GM19035 (cell line): ENCODE measurements at regions not wholly inside any gene's neighbourhood (a gene's known extent, or its start where the extent isn't known, plus 50 kb on each side); places are given as distances from the start of the nearest gene placed in this dataset.
A peak's percentile ranks its signal among the peaks of the same experiment; 100 is the strongest.
"Not testable (repeated sequence)": the region's sequence is repeated elsewhere in the genome, so short reads cannot be mapped to it uniquely, and the experiment has no call there.

Experiments used
- ATAC-seq: cut with Tn5 transposase; IDR thresholded peaks from one replicate; pipeline ENCODE4 v1.9.1; 2021; ENCODE audit not compliant: unreplicated experiment

GRCh38 chr7:19958309-19958896 lies 185.0 kb upstream of the TMEM196 start:
- no peak for ATAC-seq

GRCh38 chr7:19957664-19958063 lies 184.2 kb upstream of the TMEM196 start:
- no peak for ATAC-seq

- not testable (repeated sequence) for ATAC-seq
These were observed 180.7 kb upstream of the TMEM196 start for GRCh38 chr7:19954166-19954565.

- ATAC-seq = not testable (repeated sequence)
These were observed 180.0 kb upstream of the TMEM196 start for GRCh38 chr7:19953411-19953810.

GRCh38 chr7:19948160-19948559 lies 174.7 kb upstream of the TMEM196 start:
- no peak for ATAC-seq

GRCh38 chr7:19944363-19945120 lies 171.1 kb upstream of the TMEM196 start:
- no peak for ATAC-seq

GRCh38 chr7:19939746-19940145 lies 166.3 kb upstream of the TMEM196 start:
- no peak for ATAC-seq

GRCh38 chr7:19932549-19933249 lies 159.3 kb upstream of the TMEM196 start:
- no peak for ATAC-seq

GRCh38 chr7:19930851-19931250 lies 157.4 kb upstream of the TMEM196 start:
- no peak for ATAC-seq

- no peak for ATAC-seq
These were observed 156.6 kb upstream of the TMEM196 start for GRCh38 chr7:19930051-19930450.

GRCh38 chr7:19928247-19928646 lies 154.8 kb upstream of the TMEM196 start:
- peak; percentile 81 for ATAC-seq

- ATAC-seq = no peak
These were observed 147.3 kb upstream of the TMEM196 start for GRCh38 chr7:19920705-19921104.

- no peak for ATAC-seq
These were observed 146.7 kb upstream of the TMEM196 start for GRCh38 chr7:19920166-19920565.

- no peak for ATAC-seq
These were observed 146.1 kb upstream of the TMEM196 start for GRCh38 chr7:19919261-19920095.

GRCh38 chr7:19916046-19916445 lies 142.6 kb upstream of the TMEM196 start:
- ATAC-seq = no peak

- ATAC-seq = no peak
These were observed 142.2 kb upstream of the TMEM196 start for GRCh38 chr7:19915596-19915995.

GRCh38 chr7:19914866-19915265 lies 141.4 kb upstream of the TMEM196 start:
- ATAC-seq = no peak

- no peak for ATAC-seq
These were observed 126.7 kb upstream of the TMEM196 start for GRCh38 chr7:19900118-19900517.

- ATAC-seq = no peak
These were observed 126.1 kb upstream of the TMEM196 start for GRCh38 chr7:19899529-19899928.

- not testable (repeated sequence) for ATAC-seq
These were observed 109.5 kb upstream of the TMEM196 start for GRCh38 chr7:19882893-19883292.

- no peak for ATAC-seq
These were observed 98.7 kb upstream of the TMEM196 start for GRCh38 chr7:19872094-19872493.
